HG02852 (cell line): ENCODE measurements at regions not wholly inside any gene's neighbourhood (a gene's known extent, or its start where the extent isn't known, plus 50 kb on each side); places are given as distances from the start of the nearest gene placed in this dataset.
"Not testable (repeated sequence)": the region's sequence is repeated elsewhere in the genome, so short reads cannot be mapped to it uniquely, and the experiment has no call there.

ENCODE experiments used
- ATAC-seq: cut with Tn5 transposase; IDR thresholded peaks from one replicate; pipeline ENCODE4 v1.9.1; 2021; ENCODE audit warnings: mild to moderate bottlenecking, moderate library complexity; ENCODE audit not compliant: unreplicated experiment

DNA sequence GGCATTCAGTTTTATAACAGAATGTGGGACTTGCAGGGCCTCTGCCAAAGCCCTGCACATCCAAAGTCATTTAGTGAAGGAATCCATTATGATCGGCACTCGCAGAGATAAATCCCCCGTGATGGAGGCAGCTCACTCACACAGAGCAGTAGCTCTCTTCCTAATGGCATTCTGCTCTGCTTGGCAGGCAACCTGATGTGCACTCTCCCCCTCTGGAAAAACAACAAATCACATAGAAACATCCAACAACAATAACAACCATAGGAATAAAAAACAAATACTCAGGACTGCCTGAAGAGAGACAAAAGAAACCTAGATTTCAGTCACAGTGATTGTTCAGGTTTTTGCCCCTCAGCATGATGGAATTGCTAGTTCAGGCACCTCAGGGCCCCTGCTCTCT lies 59.7 kb downstream of the NAA11 start:
- no peak for ATAC-seq

DNA sequence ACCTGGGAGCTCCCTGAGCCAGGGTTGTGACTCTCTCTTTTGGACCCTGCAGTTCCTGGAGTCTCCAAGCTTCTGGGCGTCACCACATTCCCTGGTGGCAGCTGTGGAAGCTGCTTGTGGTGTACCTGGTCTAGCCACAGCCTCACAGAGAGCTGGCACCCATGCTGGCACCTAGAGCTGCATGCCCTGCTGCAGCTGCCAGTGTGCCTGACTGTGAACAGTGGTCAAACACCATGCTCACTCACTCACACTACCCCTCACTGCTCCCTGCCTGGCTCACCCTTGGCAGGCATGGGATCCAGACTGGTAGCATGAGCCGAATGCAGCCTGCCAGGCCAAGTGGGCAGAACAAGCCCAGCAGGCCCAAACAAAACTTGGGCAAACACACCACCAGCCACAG lies 66.6 kb downstream of the NAA11 start:
- ATAC-seq: no peak

DNA sequence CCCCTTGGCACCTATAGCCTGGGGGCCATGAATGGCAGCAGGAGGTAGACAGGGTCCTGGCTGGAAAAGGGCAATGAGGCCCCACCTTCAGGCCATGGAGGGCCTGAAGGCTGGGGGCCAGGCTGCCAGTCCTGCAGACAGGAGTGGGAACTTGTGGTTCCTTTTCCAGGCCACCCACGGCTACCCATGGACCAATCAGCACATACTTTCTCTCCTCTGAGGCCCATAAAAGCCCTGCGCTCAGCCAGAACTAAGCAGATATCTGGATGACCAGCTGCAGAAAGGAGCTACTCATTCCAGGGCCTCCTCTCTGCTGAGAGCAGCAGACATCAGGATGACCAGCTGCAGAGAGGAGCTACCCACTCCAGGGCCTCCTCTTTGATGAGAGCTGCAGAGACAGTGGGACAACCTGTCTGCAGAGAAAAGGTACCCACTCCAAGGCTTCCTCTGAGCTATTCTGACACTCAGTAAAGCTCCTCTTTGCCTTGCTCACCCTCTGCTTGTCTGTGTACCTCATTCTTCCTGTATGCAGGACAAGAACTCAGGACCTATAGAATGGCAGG lies 67.2 kb downstream of the NAA11 start:
- ATAC-seq: no peak

DNA sequence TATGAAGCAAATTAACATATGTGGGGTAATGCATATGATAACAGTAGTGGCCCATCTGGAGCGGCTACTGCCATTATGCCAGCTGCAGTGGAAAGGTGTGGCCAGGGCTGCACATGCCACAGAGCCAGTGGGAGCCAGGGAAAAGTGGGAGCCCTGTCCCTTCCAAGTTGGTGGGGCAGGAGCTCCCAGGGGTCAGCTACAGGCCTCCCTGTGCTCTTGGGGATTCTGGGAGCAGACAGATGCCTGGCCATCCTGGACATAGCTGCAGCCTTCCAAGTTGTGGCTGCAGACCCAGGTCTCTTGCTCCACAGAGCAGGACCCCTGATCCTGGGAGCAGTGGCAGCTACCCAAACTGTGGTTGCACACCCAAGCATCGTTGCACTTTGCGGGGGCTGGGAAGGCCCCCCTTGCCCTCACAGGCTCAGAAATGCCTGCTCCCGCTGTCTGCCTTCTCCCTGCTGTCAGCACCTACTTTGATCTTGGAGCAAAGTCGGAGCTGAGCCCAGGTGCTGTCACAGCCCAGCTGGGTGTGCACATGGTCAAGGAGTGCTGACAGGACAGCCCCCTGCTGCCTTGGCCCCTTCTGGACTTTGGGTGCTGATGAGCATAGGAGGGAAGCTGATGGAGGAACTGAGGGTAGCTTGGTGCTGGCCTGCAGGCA lies 67.8 kb downstream of the NAA11 start:
- ATAC-seq: no peak

DNA sequence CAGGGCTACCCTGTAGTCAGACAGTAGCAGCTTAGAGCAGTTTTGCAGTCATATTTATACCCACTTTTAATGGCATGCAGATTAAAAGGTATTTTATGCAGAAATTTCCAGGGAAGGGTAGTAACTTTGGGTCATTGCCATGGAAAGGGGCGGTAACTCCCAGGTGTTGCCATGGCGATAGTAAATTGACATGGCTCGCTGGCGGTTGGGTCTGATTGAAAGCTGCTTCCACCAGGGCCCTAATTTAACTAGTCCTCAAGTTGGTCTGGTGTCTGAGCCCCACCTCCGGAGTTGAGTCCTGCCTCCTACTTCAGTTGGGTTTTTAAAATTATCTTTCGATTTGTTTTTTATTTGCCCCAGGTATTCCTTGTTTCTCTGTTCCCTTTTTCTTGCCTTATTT lies 70.1 kb downstream of the NAA11 start:
- no peak for ATAC-seq

DNA sequence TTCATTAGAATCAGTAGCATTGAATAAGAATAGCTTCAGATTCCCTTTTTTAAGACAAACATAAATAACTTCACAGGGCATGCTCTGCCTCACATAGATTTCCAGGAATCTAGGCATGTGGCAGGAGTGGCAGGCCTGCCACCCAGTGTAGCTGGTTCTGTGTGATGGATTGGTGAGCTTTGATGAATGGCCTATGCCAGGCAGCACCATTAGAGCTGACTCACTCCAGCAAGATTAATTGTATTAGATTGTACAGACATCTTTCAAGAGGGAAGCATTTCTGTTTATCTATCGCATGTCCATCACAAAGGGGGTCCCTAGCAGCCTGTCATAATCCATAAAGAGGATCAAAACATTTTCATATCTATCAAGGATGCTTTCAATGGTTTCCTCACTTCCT lies 71.9 kb downstream of the NAA11 start:
- no peak for ATAC-seq

DNA sequence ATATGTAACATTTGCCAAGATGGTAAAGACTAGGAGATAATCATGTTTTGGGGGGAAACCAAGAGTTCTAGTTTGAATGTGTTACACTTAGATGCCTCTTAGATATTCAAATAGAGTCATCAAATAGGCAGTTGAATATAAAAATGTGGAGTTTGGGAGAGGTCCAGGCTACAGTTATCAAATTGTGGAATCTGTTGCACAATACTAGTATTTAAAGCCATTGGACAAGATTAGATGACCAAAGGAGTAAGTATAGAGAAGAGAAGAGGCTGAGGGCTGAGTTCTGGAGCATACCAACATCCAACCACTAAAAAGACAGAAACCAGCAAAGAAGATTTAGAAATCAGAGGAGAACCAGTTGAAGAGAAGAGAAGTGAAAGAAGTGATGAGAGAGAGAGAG lies 72.7 kb downstream of the NAA11 start:
- ATAC-seq: no peak

DNA sequence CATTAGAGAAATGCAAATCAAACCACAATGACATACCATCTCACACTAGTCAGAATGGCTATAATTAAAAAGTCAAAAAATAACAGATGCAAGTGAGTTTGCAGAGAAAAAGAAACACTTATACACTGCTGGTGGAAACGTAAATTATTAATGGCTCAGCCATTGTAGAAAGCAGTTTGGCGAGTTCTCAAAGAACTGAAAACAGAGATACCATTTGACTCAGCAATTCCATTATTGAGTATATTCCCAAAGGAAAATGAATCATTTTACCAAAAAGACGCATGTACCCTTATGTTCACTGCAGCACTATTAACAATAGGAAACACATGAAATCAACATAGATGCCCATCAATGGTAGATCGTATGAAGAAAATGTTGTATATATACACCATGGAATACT lies 75.0 kb downstream of the NAA11 start:
- ATAC-seq: no peak

DNA sequence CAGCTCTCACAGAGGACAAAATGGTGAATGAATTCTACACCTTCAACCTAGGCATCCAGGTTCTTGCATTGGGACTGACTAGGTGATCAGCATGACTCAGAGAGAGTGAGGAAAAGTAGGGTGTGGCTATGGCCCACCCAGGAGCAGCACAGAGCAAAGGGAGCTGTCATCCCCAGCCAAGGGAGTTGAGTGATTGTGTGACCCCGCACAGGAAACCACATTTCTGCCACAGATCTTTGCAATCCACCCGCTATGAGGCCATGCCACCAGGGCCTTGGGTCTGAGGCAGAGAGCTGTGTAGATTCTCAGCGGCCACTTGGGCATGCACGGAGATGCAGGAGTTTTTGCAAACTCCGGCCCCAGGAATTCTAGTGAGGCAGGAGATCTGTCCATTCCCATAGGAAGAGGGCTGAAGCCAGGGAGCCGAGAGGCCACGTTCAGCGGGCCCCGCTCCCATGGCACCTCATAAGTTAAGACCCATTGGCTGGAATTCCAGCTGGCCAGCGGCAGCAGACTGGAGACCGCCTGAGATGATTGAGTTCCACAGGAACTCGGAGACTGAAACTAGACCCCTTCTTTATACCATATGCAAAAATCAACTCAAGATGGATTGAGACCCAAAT lies 75.9 kb downstream of the NAA11 start:
- ATAC-seq: no peak

DNA sequence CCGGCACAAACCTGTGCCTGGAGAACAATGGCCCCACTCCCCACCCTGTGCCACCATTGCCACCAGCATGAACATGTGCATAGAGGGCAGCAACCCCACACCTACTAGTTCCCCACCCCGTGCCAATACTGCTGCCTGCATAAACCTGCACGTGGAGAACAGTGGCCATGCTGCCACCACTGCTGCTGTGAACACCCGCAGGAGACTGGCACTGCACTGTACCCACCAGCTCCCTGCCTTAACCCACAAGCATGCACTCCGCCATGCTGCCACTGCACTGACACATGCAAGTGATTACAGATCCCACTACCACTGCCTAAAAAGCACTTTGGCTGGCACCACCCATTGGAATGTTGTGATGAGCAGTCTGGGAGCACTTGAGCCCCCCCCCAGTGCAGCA lies 77.3 kb downstream of the NAA11 start:
- ATAC-seq: no peak

DNA sequence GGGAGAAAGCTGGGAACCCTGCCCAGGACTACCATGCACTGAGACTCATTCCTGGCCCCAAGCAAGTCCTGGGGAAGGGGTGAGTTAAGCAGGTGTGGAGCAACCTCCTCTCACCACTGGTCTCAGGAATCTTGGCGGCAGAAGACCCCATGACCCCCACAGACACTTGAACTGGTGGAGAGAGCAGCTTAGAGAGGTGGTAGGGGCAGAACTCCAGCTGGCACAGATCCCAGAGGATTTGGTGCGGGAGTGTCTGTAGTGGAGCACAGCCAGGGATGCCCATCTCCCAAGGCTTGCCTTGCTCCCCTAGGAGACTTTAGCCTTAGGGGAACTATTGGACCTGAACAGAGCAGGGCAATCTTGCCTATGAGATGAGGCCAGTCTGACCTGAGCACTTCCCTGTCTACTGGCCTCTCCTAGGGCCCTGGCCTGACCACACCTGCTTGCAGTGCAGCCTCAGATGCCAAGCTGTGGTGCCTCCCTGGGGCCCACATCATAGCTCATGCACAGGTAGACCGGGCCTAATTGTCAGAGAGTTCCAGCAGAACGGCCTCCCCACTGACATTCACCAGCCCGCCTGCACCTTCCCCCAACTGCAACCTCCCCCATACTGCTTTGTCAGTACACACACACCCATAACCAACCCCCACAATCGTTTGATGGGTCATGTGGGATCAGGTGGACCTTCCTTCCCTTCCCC lies 78.0 kb downstream of the NAA11 start:
- no peak for ATAC-seq

DNA sequence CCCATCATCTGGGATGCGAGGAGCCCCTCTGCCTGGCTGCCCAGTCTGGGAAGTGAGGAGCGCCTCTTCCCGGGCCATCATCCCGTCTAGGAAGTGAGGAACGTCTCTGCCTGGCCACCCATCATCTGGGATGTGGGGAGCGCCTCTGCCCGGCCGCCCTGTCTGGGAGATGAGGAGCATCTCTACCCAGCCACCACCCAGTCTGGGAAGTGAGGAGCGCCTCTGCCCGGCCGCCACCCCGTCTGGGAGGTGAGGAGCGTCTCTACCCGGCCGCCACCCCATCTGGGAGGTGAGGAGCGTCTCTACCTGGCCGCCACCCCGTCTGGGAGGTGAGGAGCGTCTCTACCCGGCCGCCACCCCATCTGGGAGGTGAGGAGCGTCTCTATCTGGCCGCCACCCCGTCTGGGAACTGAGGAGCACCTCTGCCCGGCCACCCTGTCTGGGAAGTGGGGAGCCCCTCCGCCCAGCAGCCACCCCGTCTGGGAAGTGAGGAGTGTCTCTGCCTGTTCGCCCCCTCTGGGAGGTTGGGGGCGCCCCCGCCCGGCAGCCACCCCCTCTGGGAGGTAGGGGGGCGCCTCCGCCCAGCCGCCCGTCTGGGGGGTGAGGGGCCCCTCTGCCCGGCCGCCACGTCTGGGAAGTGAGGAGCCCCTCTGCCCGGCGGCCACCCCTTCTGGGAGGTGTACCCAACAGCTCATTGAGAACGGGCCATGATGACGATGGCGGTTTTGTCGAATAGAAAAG lies 80.5 kb downstream of the NAA11 start:
- ATAC-seq: not testable (repeated sequence)

DNA sequence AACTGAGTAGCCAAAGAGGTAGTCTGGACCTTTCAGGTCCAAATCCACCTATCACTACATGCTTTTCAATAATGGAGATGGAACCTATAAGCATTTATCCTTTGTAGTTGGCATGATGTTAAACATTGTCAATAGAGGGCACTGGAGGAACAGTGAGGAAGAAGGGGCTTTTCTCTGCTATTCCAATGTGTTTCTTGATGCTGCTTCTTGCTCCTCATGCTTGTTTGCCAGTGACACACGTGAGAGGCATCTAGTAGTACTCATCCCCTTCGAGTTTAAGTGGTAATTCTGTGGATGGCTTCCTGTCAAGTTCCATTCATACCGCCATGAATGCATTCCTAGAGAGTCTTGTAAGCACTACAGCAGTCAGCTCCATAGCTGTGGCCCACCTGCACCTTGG lies 84.0 kb downstream of the NAA11 start:
- no peak for ATAC-seq

DNA sequence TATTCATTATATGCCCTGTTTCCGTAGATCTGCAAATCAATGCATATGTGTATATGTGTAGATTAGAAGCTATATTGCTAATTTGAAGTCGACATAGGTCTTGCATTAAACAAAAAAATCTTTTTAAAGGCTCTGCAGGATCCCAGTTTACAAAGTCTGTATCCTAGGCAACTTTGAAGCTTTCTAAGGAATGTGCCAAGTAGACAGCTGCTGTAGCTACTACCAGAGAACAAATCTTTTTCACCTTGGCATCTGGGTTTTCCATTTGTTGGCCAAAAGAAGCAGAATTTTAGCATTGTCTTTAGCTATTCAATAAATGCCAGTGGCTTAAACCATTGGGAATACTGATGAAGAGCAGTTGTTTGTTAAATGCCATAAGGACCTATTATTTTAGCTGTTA lies 88.0 kb downstream of the NAA11 start:
- no peak for ATAC-seq

DNA sequence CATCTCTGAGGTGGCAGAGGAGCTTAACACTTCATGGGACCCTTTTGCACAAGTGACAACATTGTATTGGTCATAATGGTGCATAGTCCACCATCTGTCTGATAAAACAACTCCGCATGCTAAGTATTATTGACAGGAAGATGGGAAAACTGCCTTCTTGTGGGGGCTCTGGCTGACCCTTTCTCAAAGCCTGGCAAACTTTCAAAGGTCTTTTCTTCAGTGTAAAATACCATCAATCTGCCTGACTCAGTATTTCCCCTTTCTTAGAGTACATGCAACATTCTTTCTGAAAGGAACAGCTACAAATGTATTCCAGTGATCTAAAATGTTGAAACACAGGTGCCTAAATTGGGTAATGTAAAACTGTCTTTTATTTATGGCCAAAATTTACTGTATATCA lies 89.1 kb downstream of the NAA11 start:
- no peak for ATAC-seq

DNA sequence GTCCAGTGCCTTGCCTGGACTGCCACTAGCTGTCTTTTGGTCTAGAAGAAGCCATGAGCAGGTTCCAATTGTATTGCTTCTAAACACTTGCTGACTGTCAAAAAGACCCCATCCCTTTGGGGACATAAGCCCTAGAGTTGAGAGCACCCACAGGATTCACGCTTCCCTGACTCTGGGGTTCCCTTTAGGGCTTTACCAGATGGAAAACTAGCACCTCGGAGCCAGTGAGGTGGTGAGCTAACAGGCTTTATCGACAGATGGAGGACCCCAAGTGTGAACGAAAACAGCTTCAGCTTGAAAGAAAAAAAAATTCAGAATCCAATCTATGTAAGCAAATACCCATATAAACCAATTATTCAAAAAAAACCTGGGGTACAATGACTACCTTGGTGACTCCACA lies 90.8 kb downstream of the NAA11 start:
- ATAC-seq: no peak

DNA sequence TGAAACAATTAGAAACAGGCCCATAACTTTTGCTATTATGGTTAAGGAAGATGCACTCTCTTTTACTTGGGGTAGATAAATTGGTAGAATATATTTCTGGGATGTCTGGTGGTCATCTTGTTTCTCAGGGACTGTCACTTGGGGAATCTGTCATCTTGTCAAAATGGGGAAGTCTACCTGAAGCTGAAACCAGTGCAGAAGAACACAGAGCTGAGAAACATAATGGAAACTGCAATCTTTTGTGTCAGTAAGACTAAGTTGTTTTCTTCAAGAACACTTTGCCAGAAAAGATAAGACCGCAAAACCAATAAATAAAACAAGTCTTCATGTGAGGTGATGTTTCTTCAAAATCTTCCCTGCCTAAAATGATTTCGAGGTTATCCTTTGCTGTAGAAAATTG lies 92.0 kb downstream of the NAA11 start:
- no peak for ATAC-seq

DNA sequence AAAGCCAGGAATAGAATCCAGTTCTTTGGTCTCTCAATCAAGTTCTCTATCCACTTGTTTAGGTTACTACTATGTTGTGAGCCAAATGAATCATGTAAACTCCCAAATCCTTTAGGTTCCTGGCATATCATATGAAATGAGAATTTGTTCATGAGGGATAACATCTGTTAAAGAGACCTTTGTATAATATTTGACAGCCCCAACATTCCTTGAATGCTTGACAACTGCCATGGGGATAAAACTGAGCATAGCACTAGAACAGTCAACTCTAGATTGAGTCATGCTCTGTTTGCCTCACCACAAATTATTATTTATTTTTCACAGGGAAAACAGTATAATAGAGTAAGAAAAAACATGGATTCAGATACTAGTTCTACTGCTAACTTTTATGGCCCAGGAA lies 93.3 kb downstream of the NAA11 start:
- no peak for ATAC-seq

DNA sequence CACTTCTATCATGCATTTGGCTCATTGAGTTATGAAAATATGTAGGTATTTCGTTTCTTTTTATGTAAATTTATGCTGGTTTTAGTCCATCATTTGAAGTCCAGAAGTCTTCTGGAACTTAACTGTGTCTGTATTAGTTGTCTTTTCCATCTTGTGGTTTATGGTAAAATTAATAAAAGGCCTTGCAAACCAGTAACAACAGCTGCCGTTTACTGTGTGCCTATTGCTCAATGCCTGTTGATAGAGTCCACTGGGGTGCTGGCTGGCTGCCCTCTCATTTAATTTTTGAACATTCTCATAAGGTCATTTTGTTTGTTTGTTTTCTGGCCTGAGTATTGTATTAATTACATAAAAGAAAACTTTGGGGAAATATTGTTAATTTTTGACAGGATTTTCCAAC lies 98.0 kb downstream of the NAA11 start:
- ATAC-seq: no peak

DNA sequence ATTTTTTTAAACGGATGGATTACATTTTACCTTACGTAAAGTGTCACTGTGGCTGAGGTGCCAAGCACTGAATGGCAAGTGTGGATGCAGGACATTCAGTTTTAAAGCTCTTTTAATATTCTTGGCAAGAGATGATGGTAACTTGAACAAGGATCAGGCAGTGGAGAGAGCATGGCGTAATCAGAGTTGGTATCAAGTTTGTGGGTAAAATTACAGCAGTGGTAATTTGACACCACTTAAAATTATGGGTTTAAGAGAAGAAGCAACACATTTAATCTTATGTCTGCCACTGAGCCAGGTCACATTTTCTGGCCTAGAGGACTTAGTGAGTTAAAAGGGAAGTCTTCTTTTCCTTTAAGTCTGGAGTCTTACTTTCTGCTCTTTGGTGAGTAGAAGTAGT lies 100.5 kb downstream of the NAA11 start:
- ATAC-seq: no peak

DNA sequence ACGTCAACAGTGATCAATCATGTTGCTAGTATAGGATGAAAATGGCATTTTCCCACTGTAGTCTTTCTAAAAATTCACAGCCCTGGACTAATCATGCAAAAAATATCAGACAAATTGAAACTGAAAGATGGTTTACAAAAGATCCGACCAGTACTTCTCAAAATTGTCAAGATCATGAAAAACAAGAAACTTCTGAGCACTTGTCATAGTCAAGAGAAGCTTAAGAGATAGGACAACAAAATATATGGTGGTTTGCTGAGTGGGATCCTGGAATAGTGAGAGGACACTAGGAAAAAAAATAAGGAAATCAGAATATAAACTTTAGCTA lies 101.1 kb downstream of the NAA11 start:
- ATAC-seq: no peak
